Activated T-cell treated with anti-CD3 and anti-CD28 coated beads, Interleukin-2, amount 50 U/mL, for 24 hours (primary cell): ENCODE measurements at regions not wholly inside any gene's neighbourhood (a gene's known extent, or its start where the extent isn't known, plus 50 kb on each side); places are given as distances from the start of the nearest gene placed in this dataset.
A peak's percentile ranks its signal among the peaks of the same experiment; 100 is the strongest.
"Not testable (repeated sequence)": the region's sequence is repeated elsewhere in the genome, so short reads cannot be mapped to it uniquely, and the experiment has no call there.

ENCODE experiments used
- DNase-seq: peaks from one replicate; pipeline ENCODE4 v3.0.0-alpha.2; 2020
- H3K27ac Mint-ChIP-seq: 2 replicates; pipeline ENCODE4 v1.8.0; 2020; ENCODE audit warnings: mild to moderate bottlenecking, mixed read lengths
- H3K27me3 Mint-ChIP-seq: 2 replicates; pipeline ENCODE4 v1.8.0; 2020; ENCODE audit warnings: mixed read lengths
- H3K36me3 Mint-ChIP-seq: 2 replicates; pipeline ENCODE4 v1.8.0; 2020; ENCODE audit warnings: low read depth, mixed read lengths
- H3K4me1 Mint-ChIP-seq: 2 replicates; pipeline ENCODE4 v1.8.0; 2020; ENCODE audit warnings: low read depth, mixed read lengths
- H3K4me3 Mint-ChIP-seq: 2 replicates; pipeline ENCODE4 v1.8.0; 2020; ENCODE audit warnings: mild to moderate bottlenecking, moderate library complexity, mixed read lengths
- H3K9me3 Mint-ChIP-seq: 2 replicates; pipeline ENCODE4 v1.8.0; 2020; ENCODE audit warnings: mixed read lengths

DNA sequence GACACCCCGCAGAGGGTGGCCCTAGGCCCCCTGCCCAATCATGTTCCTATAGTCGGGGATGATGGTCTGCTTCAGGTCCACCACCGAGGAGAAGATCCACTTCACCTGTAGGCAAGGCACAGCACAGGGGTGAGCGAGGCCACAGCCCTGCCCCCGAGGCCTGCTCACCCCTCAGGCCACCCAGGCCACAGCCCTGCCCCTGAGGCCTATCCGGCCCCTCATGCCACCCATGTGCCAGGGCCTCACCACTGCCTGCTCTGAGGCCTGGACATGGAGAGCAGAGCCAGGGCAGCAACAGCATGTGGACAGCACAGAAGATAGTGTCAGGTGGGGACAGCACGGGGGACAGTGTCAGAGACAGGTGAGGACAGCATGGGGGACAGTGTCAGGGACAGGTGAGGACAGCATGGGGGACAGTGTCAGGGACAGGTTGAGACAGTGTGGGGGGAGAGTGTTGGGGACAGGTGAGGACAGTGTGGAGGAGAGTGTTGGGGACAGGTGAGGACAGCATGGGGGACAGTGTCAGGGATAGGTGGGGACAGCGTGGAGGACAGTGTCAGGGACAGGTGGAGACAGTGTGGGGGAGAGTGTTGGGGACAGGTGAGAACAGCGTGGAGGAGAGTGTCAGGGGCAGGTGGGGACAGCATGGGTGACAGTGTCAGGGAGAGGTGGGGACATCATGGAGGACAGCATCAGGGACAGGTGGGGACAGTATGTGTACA is 239.7 kb downstream of the TMEM121 start:
- no peaks in the 10 kb centered on the region for H3K4me1 Mint-ChIP-seq
- no peaks in the 10 kb centered on the region for H3K36me3 Mint-ChIP-seq
- no peaks in the 10 kb centered on the region for H3K9me3 Mint-ChIP-seq
- no peak overlapping the region for H3K27ac Mint-ChIP-seq
- peak; percentile 18 for DNase-seq
- H3K27me3 Mint-ChIP-seq, result peaks cover 2% of the 10 kb centered on the region
- no peak overlapping the region for H3K4me3 Mint-ChIP-seq

DNA sequence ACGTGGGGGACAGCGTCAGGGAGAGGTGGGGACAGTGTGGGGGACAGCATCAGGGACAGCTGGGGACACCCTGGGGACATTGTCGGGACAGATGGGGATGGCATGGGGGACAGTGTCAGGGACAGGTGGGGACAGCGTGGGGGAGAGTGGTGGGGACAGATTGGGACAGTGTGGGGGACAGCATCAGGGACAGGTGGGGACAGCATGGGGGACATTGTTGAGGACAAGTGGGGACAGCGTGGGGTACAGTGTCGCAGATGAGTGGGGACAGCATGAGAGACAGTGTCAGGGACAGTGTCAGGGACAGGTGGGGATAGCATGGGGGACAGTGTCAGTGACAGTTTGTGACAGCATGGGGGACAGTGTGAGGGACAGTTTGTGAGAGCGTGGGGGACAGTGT is 240.9 kb downstream of the TMEM121 start:
- no peak for DNase-seq
- H3K36me3 Mint-ChIP-seq, result no peaks in the 10 kb centered on the region
- H3K4me3 Mint-ChIP-seq, result no peak overlapping the region
- no peak overlapping the region for H3K27ac Mint-ChIP-seq
- H3K27me3 Mint-ChIP-seq, result no peaks in the 10 kb centered on the region
- H3K9me3 Mint-ChIP-seq, result no peaks in the 10 kb centered on the region
- H3K4me1 Mint-ChIP-seq, result no peaks in the 10 kb centered on the region

DNA sequence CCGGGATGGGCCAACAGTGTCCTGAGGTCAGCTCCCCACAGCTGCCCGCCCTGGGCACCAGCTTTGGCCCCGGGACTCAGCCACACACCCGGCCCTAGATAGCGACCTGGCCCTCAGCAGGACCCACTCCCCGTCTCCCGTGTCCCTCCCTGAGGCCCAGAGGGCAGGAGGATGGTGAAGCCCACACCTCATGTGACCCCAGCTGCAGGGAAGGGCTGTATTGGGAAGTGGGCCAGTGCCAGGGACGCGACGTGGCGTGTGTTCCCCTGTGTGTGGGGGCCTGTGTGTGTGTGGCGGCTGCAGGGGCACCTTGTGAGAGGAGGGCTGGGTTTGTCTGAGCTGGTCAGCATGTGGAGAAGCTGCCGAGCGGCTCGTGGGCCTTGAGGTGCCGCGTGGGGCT is 241.7 kb downstream of the TMEM121 start:
- H3K4me1 Mint-ChIP-seq, H3K4me3 Mint-ChIP-seq, H3K9me3 Mint-ChIP-seq, H3K36me3 Mint-ChIP-seq, DNase-seq, H3K27ac Mint-ChIP-seq, H3K27me3 Mint-ChIP-seq: not testable (repeated sequence)

DNA sequence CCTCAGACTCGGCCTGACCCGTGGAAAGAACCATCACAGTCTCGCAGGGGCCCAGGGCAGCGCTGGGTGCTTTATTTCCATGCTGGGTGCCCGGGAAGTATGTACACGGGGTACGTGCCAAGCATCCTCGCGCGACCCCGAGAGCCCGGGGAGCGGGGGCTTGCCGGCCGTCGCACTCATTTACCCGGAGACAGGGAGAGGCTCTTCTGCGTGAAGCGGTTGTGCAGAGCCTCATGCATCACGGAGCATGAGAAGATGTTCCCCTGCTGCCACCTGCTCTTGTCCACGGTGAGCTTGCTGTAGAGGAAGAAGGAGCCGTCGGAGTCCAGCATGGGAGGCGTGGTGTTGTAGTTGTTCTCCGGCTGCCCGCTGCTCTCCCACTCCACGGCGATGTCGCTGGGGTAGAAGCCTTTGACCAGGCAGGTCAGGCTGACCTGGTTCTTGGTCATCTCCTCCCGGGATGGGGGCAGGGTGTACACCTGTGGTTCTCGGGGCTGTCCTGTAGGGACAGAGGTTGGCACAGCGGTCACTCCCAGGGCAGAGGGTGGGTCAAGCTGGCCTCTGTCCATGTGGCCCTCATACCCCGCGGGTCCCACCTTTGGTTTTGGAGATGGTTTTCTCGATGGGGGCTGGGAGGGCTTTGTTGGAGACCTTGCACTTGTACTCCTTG is 242.8 kb downstream of the TMEM121 start:
- not testable (repeated sequence) for H3K9me3 Mint-ChIP-seq, H3K27ac Mint-ChIP-seq, H3K4me3 Mint-ChIP-seq, H3K27me3 Mint-ChIP-seq, H3K4me1 Mint-ChIP-seq, H3K36me3 Mint-ChIP-seq
- peak; percentile 26 for DNase-seq

DNA sequence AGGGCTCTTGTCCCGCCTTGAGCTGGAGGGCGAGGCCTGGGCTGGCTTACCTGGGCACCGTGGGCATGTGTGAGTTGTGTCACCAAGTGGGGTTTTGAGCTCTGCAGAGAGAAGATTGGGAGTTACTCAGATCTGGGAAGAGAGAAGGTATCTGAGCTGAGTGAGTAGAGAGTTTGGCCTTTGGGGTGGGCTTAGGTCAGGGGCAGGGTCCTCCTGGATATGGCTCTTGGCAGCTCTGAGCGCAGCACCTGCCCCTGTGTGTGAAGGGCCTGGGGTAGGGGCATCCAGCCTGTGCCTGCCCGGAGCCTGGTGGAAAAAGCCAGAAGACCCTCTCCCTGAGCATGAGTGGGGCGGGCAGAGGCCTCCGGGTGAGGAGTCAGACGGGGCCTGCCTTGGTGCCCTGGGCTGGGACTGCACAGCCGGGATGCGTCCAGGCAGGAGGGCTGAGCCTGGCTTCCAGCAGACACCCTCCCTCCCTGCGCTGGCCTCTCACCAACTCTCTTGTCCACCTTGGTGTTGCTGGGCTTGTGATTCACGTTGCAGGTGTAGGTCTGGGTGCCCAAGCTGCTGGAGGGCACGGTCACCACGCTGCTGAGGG is 244.3 kb downstream of the TMEM121 start:
- H3K27ac Mint-ChIP-seq, H3K4me1 Mint-ChIP-seq, H3K4me3 Mint-ChIP-seq, H3K9me3 Mint-ChIP-seq, H3K36me3 Mint-ChIP-seq, H3K27me3 Mint-ChIP-seq, DNase-seq: not testable (repeated sequence)

DNA sequence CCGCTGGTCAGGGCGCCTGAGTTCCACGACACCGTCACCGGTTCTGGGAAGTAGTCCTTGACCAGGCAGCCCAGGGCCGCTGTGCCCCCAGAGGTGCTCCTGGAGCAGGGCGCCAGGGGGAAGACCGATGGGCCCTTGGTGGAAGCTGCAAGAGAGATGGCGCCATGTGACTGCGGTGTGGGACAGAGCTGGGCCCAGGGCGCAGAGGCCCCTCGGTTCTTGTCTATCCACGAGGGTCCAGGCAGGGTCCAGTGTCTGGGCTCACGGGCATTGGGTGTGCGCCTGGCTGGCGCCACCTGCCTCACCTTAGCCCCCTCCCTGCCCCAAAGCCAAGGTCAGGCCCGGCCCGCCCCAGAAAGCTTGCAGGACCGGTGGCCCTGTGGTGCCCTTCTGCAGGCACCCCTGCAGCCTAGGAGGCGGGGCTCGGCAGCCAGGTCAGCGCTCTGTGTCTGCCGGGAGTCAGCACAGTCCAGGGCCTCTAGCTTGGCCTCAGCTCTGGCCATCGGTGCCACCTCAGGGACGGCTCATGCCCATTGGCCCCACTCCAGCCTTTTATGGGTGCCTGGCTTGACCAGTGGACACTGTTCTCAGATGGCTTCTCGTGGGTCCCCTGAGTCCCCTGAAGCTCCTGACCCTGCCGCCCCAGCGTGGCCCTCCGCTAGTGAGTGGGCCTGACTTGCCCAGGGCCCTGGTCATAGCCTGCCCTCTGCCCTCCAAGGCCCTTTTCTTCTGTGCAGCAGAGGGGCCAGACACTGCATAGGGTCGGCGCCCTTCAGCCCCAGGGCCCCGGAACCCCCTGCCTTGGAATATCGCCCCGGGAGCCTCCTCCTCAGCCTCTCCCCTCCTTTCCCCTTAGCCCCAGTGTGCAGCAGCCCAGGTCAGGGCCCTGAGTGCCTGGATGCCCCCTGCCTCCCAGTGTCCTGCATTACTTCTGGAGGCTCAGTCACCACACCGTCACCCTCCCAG is 245.2 kb downstream of the TMEM121 start:
- H3K27ac Mint-ChIP-seq, H3K4me1 Mint-ChIP-seq, H3K4me3 Mint-ChIP-seq, DNase-seq, H3K9me3 Mint-ChIP-seq, H3K36me3 Mint-ChIP-seq: not testable (repeated sequence)
- peaks cover 13% of the 10 kb centered on the region for H3K27me3 Mint-ChIP-seq

DNA sequence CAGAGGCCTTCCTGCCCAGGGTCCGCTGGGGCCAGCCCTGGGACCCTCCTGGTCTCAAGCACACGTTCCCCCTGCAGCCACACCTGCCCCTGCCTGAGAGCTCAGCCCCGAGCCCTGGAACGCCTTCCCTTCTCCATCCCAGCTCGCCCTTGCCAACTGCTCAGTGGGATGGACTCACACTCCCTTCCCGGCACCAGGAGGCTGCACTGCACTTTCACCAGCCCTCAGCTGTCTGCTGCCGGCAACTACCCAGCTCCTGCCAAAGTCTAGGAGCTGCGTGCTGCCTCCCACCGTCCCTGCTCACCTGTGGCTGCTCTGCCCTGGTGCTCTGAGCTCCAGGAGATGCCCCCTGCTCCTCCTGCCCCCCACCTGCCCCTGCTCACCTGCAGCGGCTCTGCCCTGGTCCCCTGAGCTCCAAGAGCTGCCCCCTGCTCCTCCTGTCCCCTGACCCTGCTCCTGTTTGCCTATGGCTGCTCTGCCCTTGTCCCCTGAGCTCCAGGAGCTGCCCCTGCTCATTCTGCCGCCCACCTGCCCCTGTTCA is 246.4 kb downstream of the TMEM121 start:
- H3K27me3 Mint-ChIP-seq, result peaks cover 17% of the 10 kb centered on the region
- H3K9me3 Mint-ChIP-seq, H3K27ac Mint-ChIP-seq, H3K36me3 Mint-ChIP-seq, DNase-seq, H3K4me1 Mint-ChIP-seq, H3K4me3 Mint-ChIP-seq: not testable (repeated sequence)

DNA sequence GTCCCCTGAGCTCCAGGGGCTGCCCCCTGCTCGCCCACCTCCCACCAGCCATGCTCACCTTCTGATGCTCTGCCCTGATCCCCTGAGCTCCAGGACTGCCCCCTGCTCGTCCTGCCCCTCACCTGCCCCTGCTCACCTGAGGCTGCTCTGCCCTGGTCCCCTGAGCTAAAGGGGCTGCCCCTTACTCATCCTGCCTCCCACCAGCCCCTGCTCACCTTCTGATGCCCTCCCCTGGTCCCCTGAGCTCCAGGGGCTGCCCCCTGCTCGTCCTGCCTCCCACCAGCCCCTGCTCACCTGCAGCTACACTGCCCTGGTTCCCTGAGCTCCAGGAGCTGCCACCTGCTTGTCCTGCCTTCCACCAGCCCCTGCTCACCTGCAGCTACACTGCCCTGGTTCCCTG is 247.2 kb downstream of the TMEM121 start:
- no peak overlapping the region for H3K4me3 Mint-ChIP-seq

DNA sequence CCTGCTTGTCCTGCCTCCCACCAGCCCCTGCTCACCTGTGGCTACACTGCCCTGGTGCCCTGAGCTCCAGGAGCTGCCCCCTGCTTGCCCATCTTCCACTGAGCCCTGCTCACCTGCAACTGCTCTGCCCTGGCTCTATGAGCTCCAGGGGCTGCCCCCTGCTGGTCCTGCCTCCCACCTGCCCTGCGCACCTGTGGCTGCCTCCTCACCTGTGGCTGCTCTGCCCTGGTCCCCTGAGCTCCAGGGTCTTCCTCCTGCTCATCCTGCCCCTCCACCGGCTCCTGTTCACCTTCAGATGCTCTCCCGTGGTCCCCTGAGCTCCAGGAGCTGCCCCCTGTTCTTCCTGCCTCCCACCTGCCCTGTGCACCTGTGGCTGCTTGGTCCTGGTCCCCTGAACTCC is 247.6 kb downstream of the TMEM121 start:
- DNase-seq, result no peak
- H3K9me3 Mint-ChIP-seq, result peaks cover 6% of the 10 kb centered on the region
- H3K36me3 Mint-ChIP-seq, result no peaks in the 10 kb centered on the region
- H3K4me3 Mint-ChIP-seq, result no peak overlapping the region
- H3K27me3 Mint-ChIP-seq, result peaks cover 17% of the 10 kb centered on the region
- H3K27ac Mint-ChIP-seq, result no peak overlapping the region
- H3K4me1 Mint-ChIP-seq, result peaks cover 7% of the 10 kb centered on the region

More for the DNA sequence above, 247.2 kb downstream of the TMEM121 start:
- DNase-seq, result no peak
- H3K9me3 Mint-ChIP-seq, result peaks cover 6% of the 10 kb centered on the region
- no peaks in the 10 kb centered on the region for H3K36me3 Mint-ChIP-seq
- H3K4me1 Mint-ChIP-seq, result peaks cover 7% of the 10 kb centered on the region
- H3K27me3 Mint-ChIP-seq, result peaks cover 17% of the 10 kb centered on the region
- no peak overlapping the region for H3K27ac Mint-ChIP-seq

DNA sequence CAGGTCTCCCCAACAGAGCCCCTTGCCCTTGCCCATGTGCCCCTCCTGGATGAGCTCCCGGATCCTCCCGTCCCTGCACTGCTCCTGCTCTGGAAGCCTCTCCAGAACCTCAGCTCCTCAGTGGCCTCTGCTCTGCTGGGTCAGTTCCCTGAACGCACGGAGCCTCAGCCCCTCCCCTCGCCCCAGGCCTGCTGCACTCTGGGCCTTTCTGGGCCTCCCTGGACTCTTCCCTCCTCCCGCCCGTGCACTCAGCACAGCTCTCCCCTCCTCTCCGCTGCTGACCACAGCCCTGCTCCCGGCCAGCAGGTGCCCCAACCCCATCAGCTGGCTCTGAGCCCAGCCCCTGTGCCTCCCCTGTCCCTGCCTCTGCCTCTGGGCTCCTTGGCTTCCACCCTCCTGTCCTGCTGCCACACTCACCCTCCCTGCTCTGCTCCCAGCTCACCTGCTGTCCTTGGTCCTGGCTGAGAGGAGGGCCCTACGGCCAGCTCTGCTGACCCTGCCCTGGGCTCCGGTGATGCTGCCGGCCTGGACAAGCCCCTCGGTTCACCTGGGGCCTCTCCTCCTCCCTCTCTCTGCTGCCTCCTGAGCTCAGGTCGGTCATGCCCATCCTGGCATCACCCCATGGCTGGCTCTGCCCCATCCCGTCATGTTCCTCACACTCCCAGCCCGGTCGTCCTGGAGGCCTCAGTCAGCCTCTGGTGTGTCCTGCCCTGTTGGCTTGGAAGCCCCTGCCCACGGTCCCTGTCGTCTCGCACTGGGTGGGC is 248.4 kb downstream of the TMEM121 start:
- H3K4me3 Mint-ChIP-seq, H3K27ac Mint-ChIP-seq: not testable (repeated sequence)

DNA sequence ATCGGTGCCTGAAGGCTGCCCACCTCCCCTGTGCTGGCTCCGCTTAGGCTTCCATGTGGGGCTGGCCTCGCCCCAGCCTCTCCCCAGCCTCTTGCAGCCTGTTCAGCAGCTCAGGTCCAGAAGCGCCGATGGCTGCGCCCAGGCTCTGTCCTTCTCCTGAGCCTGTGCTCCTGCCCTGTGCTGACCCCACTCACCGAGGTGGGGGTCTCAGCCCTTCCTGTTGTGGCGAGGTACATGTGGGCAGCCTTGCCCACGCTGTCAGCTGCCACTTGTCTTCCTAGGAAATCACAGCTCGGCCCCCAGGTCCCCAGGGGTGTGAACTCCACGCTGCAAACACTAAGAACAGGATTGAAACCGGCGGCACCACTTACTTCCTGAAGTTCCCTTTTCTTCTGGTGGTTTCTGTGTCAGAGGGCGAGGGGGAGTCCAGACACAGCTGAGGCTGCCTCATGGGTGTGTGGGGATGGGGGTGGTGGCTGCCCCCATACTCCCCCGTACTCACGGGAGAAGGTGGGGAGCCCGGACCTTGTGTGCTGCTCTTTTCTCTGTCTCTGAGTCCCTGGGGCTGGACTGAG is 249.1 kb downstream of the TMEM121 start:
- Mint-ChIP-seq H3K27me3 (peaks cover 17% of the 10 kb centered on the region), H3K9me3 (peaks cover 18% of the 10 kb centered on the region), H3K27ac (peak overlapping the region; percentile 42)
- H3K36me3 Mint-ChIP-seq, DNase-seq, H3K4me3 Mint-ChIP-seq, H3K4me1 Mint-ChIP-seq: not testable (repeated sequence)

More for the DNA sequence above, 248.4 kb downstream of the TMEM121 start:
- not testable (repeated sequence) for DNase-seq, H3K4me1 Mint-ChIP-seq, H3K36me3 Mint-ChIP-seq
- Mint-ChIP-seq H3K27me3 (peaks cover 17% of the 10 kb centered on the region), H3K9me3 (peaks cover 13% of the 10 kb centered on the region)

DNA sequence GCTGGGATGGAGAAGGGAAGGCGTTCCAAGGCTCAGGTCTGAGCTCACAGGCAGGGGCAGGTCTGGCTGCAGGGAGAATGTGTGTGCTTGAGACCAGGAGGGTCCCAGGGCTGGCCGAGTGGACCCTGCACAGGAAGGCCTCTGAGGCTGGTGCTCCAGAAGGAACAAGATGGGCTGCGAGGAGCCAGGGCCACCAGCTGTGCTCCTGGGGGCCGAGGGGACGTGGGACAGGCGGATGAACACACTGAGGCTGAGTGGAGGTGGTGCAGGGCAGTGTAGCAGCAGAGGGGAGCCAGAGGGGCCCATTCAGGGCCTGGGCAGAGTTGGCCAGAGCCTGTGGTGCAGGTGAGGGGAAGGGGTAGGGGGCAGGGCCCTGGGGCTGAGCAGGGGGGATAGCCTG is 249.7 kb downstream of the TMEM121 start:
- not testable (repeated sequence) for H3K36me3 Mint-ChIP-seq, H3K4me1 Mint-ChIP-seq, H3K4me3 Mint-ChIP-seq, DNase-seq, H3K27ac Mint-ChIP-seq
- peaks cover 17% of the 10 kb centered on the region for H3K27me3 Mint-ChIP-seq
- peaks cover 25% of the 10 kb centered on the region for H3K9me3 Mint-ChIP-seq

DNA sequence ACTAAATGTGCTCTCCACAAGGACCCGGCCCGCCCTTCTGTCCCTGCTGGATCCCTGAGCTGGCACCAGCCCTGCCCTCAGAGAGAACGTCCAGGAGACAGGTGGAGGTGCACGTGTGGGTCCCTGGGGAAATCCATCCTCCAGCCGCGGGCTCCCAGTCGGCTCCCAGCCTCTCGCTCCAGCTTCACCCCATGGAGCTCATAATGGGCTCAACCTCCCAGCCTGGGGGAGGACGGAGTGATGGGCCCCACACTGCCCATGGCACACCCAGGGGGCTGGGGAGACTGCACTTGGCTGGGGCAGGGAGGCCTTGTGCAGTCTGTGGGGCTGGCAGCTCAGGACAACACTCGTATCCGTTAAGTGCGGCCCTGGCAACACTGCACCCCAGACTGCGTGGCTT is 250.5 kb downstream of the TMEM121 start:
- Mint-ChIP-seq H3K4me1 (peaks cover 7% of the 10 kb centered on the region), H3K27me3 (peaks cover 17% of the 10 kb centered on the region), H3K9me3 (peaks cover 31% of the 10 kb centered on the region), H3K36me3 (no peaks in the 10 kb centered on the region), H3K4me3 (no peak overlapping the region), H3K27ac (no peak overlapping the region)
- DNase-seq, result no peak
